HEK293T (cell line): ENCODE measurements at regions not wholly inside any gene's neighbourhood (a gene's known extent, or its start where the extent isn't known, plus 50 kb on each side); places are given as distances from the start of the nearest gene placed in this dataset.

Experiments used
- ARNT ChIP-seq: fragments of 450-650 bp; IDR thresholded peaks from 2 replicates; pipeline ENCODE4 v1.6.1; 2017; ENCODE audit warnings: mild to moderate bottlenecking
- SP1 ChIP-seq: fragments of 450-650 bp; IDR thresholded peaks from 2 replicates; pipeline ENCODE4 v1.6.1; 2017
- SUZ12 ChIP-seq: fragments of 450-650 bp; IDR thresholded peaks from 2 replicates; pipeline ENCODE4 v1.6.1; 2016; ENCODE audit warnings: mild to moderate bottlenecking

GRCh38 chr1:40922969-40923368 lies 56.5 kb upstream of the CTPS1 start:
- TF ChIP-seq SP1 (no peak), ARNT (no peak), SUZ12 (no peak)
